Fibroblast of lung (primary cell): ENCODE measurements at regions not wholly inside any gene's neighbourhood (a gene's known extent, or its start where the extent isn't known, plus 50 kb on each side); places are given as distances from the start of the nearest gene placed in this dataset.

Source experiments
- EZH2 ChIP-seq: IDR thresholded peaks from 2 replicates; pipeline ENCODE4 v1.5.1; 2012; ENCODE audit warnings: low read length, control low read depth, mild to moderate bottlenecking; ENCODE audit errors: missing control alignments
- TF ChIP-seq, protein P1 (sequence below), 2 donors: IDR thresholded peaks in 1 of 2; conservative IDR thresholded peaks in 1 of 2; 1 replicate in 1 of 2; 2 replicates in 1 of 2; pipeline ENCODE4 v1.5.1; 2011 to 2012; ENCODE audit warnings: low read length in 2 of 2, control low read depth in 1 of 2, inconsistent platforms in 1 of 2, low read depth in 1 of 2, mild to moderate bottlenecking in 1 of 2

DNA sequence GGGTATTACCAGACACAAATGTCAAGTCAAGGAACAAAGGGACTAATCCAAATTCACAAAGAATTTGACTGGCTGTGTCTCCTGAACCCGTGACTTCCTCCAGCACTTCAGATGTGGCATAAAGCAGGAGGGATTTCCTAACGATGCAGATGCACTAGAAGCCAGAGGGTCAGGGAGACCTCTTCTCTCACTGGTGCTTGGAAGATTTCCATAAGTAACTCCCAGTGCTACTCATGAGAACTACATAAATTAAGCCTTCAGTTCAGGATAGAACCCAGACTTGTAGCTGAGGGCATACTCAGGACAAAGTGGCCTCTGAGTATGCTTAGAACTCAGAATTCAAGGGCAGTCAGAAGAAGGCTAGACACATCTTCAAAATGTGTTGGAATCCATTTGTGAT, 83.6 kb upstream of the NRIP1 start:
- TF ChIP-seq, protein P1, sequence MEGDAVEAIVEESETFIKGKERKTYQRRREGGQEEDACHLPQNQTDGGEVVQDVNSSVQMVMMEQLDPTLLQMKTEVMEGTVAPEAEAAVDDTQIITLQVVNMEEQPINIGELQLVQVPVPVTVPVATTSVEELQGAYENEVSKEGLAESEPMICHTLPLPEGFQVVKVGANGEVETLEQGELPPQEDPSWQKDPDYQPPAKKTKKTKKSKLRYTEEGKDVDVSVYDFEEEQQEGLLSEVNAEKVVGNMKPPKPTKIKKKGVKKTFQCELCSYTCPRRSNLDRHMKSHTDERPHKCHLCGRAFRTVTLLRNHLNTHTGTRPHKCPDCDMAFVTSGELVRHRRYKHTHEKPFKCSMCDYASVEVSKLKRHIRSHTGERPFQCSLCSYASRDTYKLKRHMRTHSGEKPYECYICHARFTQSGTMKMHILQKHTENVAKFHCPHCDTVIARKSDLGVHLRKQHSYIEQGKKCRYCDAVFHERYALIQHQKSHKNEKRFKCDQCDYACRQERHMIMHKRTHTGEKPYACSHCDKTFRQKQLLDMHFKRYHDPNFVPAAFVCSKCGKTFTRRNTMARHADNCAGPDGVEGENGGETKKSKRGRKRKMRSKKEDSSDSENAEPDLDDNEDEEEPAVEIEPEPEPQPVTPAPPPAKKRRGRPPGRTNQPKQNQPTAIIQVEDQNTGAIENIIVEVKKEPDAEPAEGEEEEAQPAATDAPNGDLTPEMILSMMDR (conservative IDR thresholded peaks at IDR 0.05 in 1 of 2, IDR thresholded peaks at IDR 0.05 in 1 of 2; ENCODE audit: low read depth in 1 of 2, low read length in 2 of 2): no peak
- TF ChIP-seq EZH2: no peak
